LNCaP clone FGC (cell line): ENCODE measurements at regions not wholly inside any gene's neighbourhood (a gene's known extent, or its start where the extent isn't known, plus 50 kb on each side); places are given as distances from the start of the nearest gene placed in this dataset.

Experiments used
- DNase-seq: peaks from one replicate; pipeline ENCODE4 v3.0.0-alpha.2; 2011; ENCODE audit warnings: low read depth
- H3K4me3 ChIP-seq: 2 replicates; pipeline ENCODE4 v1.5.1; 2011; ENCODE audit warnings: mild to moderate bottlenecking, low read depth, low read length, control low read depth
- TF ChIP-seq, protein P1 (sequence below): IDR thresholded peaks from 2 replicates; pipeline ENCODE4 v1.5.1; 2012; ENCODE audit warnings: mild to moderate bottlenecking; ENCODE audit not compliant: control insufficient read depth, insufficient read depth; ENCODE audit errors: extremely low read depth

DNA sequence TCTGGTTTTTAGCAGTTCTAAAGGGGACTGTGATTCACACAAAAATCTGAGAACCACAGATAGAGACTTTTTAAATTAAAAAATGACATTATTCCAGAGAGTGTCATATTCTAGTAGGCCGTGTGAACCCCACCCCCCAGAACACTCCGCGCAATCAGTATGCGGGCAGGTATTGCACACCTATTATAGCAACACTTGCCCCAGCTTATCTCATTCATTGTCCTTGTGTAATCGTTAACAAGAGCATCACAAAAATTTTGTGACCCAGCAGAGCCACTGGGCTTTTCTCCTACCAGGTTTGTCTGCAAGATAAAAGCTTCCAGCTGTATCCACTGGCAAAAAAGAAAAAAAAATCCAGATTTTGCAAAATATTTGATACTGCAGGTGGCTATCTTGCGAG is 394.1 kb upstream of the SMIM31 start:
- TF ChIP-seq, protein P1, sequence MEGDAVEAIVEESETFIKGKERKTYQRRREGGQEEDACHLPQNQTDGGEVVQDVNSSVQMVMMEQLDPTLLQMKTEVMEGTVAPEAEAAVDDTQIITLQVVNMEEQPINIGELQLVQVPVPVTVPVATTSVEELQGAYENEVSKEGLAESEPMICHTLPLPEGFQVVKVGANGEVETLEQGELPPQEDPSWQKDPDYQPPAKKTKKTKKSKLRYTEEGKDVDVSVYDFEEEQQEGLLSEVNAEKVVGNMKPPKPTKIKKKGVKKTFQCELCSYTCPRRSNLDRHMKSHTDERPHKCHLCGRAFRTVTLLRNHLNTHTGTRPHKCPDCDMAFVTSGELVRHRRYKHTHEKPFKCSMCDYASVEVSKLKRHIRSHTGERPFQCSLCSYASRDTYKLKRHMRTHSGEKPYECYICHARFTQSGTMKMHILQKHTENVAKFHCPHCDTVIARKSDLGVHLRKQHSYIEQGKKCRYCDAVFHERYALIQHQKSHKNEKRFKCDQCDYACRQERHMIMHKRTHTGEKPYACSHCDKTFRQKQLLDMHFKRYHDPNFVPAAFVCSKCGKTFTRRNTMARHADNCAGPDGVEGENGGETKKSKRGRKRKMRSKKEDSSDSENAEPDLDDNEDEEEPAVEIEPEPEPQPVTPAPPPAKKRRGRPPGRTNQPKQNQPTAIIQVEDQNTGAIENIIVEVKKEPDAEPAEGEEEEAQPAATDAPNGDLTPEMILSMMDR = no peak
- DNase-seq = no peak
- no peak overlapping the region for H3K4me3 ChIP-seq

GRCh38 chr4:164368894-164369293 is 385.0 kb upstream of the SMIM31 start:
- H3K4me3 ChIP-seq = no peak overlapping the region
- DNase-seq = no peak
- TF ChIP-seq, protein P1 = no peak

- TF ChIP-seq, protein P1 = no peak
- no peak for DNase-seq
- H3K4me3 ChIP-seq = no peak overlapping the region
Measured at GRCh38 chr4:164373021-164373420, 380.9 kb upstream of the SMIM31 start.

DNA sequence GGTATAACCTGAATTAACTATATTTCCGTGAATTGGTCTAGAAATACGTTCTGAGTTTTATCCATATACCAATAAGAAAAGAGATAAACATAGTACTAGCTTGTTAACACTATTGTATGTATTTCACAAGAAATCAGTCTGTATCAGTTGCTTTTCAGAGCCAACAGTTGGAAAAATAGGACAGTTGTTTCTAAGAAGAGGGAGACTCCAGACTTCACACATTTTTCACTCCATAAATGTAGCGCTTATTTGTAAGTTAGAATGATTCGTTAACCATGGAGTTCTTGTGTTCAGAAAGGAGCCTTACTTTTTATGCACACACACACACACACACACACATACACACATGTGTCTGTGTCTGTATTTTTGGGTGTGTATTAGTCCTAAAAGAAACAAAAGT is 376.7 kb upstream of the SMIM31 start:
- DNase-seq = no peak
- TF ChIP-seq, protein P1 = no peak
- H3K4me3 ChIP-seq = no peak overlapping the region

GRCh38 chr4:164378361-164378760 is 375.6 kb upstream of the SMIM31 start:
- H3K4me3 ChIP-seq = no peak overlapping the region
- DNase-seq = no peak
- TF ChIP-seq, protein P1 = no peak

DNA sequence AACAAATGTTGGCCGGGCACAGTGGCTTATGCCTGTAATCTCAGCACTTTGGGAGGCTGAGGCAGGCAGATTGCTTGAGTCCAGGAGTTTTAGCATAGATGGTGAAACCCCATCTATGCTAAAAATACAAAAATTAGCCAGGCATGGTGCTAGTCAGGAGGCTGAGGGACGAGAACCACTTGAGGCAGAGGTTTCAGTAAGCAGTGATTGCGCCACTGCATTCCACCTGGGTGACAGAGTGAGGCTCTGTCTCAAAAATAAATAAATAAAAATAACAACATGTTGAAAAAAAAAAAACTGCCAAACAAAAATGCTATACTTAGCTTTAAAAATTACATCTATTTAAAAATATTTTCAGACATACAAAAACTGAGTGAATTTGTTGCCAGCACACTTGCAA is 374.2 kb upstream of the SMIM31 start:
- TF ChIP-seq, protein P1 = no peak
- no peak for DNase-seq
- no peak overlapping the region for H3K4me3 ChIP-seq

DNA sequence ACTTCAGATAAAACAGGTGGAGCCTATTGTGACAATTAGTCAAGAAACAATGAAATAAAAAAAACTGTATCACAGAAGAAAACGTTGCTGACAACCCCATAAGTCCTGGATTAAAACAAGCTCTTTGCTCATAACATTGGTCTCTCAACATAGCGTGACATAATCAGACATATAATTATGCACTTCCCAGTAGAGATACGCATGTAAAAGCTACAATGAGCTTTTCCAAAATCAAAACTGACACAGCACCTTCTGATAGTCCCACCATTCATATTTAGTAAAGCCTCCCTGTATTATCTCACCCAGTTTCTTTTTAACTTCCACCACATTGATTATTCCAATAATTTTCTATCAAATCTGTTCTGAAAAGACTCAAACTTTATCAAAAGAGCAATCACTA is 372.1 kb upstream of the SMIM31 start:
- no peak for DNase-seq
- H3K4me3 ChIP-seq = no peak overlapping the region
- TF ChIP-seq, protein P1 = no peak
